ENCODE measurements at regions not wholly inside any gene's neighbourhood (a gene's known extent, or its start where the extent isn't known, plus 50 kb on each side); places are given as distances from the start of the nearest gene placed in this dataset.
"Not testable (repeated sequence)": the region's sequence is repeated elsewhere in the genome, so short reads cannot be mapped to it uniquely, and the experiment has no call there.

DNA sequence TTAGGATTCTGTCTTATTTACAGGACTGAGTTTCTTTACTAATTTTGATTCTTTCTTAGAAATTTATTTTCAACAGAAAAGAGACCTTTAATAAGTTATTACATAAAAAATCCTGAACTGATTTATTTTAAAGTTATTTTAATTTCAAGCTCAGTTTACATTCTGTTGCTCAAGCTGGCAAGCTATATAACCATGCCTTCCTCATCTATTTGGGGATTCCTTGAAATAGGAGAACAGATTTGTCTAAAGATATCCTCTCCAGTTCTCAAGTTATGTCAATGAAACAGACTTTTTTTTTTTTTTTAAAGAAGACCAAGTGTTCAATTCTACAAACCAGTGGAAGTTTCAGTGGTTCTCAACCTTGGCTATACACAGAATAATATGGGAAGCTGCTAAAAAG lies 103.3 kb upstream of the TRHDE start:
- DNase-seq, result no peak

DNA sequence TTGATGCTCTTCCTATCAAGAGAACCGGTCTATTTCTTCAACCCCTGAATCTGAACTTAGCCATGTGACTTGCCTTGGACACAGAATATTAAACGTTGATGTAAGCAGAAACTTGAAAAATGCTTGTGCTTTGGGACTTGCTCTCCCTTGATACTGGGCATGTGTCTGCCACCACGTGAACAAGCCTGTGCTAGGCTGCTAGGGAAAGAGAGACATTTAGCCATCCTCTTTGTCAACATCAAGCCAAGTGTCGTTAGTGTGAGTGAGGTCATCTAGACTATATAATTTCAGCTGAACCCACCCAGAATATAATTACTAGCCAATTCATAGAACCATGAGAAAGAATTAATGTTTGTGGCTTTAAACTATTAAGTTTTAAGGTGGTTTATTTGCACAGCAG lies 98.2 kb upstream of the TRHDE start:
- no peak for DNase-seq

DNA sequence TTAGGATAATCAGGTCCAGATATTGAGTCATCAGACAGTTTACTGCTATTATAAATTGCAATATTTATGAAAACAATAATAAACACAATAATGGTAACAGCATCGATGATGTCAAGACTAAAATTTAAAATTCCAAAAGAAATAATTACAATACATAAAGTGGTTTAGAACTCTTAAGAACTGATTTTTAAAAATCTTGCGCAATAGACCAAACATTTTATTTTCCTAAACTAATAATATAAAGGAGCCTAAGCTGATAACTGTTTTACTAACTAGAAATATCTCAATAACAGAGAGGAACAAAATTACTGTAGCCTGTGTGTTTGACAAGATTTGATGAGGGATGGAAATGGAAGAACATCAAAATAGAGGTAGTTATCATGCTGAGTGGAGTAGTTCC lies 93.9 kb upstream of the TRHDE start:
- DNase-seq, result no peak

DNA sequence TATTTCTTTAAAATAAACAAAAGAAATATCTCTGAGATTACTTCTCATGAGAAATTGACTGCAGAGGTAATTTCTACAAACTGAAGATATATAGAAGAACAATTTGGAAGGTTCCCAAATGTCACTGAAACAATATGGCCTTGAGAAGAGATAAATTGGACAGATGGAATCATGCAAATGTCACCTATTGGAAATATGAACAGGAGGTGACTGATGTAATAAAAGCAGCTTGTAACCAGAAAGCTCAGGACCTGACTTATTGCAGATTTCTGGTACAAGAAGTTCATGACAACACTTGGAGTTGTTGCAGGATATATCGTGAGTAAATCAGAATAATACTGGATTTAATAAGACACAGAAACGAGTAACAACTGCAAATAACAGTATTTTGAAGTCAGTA lies 93.3 kb upstream of the TRHDE start:
- DNase-seq, result no peak

DNA sequence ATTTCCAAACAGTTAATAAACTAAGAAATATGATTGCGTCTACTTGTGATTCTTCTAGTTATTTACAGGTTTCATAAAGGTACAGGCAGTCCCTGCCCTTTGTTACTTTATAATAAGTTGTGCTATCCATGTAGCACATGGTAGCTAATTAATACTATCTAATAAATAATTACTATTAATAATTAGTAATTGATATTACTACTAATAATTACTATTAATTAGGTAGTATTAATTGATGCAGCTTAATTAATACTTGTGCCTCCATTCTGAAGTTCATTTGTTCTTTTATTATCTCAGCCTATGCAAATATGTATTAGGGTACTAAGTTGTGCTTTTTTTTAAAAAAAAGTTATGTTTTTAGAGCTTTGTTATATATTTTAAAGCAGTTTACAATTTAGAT lies 92.3 kb upstream of the TRHDE start:
- DNase-seq, result no peak

DNA sequence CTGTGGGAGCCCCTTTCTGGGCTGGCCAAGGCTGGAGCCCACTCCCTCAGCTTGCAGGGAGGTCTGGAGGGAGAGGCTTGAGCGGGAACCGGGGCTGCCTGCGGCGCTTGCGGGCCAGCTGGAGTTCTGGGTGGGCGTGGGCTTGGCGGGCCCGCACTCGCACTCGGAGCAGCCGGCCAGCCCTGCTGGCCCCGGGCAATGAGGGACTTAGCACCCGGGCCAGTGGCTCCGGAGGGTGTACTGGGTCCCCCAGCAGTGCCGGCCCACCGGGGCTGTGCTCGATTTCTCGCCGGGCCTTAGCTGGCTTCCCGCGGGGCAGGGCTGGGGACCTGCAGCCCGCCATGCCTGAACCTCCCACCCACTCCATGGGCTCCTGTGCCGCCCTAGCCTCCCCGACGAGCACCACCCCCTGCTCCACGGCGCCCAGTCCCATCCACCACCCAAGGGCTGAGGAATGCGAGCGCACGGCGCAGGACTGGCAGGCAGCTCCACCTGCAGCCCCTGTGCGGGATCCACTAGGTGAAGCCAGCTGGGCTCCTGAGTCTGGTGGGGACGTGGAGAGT lies 87.1 kb upstream of the TRHDE start:
- DNase-seq, result not testable (repeated sequence)

DNA sequence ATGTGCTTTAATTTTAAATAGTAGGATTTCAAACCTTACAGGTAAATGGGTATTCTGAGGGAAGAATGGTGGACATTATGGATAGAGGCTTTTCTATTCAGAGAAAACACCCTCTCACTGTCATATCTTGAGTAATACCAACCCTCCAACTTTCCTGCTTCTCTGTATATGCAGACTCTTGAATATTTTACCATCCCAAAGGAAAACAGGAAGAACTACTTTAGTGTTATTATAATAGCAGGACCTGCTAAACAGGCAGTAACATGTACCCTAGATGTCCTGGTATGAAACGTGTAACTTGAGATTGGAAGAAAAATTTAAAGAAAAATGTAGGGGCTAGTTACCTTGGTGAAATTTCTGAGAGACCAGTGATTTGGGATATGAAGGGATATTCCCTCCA lies 82.9 kb upstream of the TRHDE start:
- DNase-seq, result no peak

DNA sequence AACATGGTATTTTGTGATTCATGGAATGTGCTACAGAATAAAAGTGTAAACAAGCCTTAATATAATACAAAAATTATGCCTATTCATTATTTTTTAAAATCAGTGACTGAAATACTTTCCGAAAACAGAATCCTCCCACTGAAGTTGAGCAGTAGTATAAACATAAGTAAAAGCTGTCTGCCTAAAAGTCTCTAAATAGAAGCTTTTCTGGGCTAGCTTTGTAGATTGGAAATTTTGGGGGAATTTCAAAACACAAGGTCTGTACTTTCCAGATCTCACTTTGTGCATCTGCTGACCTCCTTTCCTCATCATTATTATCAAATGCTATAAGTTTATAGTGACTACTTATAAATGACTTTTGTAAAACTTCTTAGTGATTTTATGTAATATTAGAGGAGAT lies 80.4 kb upstream of the TRHDE start:
- no peak for DNase-seq

DNA sequence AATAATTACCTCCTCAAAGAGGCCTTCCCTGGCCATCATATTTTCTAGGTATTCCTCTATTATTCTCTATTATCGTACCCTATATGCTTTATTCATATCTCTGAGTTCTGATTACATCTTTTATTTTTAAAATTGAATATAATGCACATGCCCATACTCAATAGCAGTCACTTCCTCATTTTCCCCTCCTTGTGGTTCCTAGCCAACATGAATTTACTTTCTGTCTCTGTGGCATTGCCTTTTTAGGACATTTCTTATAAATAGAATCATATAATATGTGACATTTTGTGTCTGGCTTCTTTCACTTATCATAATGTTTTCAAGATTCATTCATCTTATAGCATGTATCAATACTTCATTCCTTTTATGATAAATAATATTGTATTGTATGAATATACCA lies 74.4 kb upstream of the TRHDE start:
- DNase-seq, result no peak

DNA sequence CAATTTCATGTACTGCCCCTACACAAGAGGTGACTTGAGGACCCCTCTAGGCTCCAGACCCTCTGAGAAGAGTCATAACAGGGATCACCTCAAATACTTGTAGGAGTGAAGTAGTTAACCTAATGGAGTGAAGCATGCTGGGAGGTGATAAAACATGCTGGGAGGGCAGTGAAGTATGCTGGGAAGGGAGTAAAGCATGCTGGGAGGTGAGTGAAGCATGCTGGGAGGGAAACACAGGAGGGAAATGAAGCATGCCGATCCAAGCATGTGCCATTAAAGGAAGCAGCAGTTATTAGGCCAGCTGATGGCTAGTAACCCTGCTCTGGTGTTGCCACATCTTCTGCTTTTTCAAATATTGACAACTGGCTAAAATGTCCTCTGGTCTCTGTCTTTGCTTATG lies 70.7 kb upstream of the TRHDE start:
- no peak for DNase-seq

DNA sequence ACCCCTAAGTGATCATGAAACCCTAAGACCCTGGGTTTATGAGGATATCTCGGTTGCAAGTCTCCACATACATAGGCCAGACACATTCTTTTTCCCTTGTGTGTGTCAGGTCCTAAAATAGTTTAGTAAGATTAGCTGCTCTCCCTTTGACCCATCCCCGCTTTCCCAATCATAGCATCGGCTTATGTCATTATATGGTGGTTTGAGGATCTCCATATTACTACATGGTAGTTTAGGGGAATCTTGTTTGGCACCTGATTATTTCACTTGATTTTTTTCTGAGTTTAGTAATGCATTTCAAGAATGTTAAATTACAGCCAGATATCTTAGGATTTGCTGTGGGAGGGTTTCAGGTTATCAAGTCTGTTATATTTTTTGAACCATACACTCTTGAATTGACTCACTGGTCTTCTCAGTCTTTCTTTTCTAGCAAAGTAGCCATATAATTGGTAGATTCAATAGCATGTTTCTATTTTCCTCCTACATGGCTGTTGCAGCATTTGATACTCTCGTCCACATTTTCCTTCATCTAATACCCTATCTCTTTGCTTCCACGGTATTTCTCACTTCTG lies 68.3 kb upstream of the TRHDE start:
- no peak for DNase-seq

DNA sequence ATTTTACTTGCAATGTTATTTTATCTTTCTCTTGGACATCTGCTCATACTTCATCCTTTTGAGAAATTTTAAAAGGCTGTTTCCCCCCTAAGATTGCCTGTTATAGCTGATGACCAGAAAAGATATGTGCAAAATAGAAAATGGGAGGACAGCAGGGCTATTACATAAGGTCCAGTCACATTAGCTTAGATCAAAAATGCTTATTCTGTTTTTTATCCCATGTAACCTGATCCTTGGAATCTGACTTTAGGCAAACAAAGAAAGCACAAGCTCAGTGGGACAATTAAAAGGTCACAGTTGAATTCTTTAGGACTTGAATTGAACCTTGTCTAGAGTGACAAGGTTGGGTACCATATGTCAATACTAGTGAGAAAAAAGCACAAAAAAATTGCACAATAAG lies 65.1 kb upstream of the TRHDE start:
- DNase-seq, result no peak

DNA sequence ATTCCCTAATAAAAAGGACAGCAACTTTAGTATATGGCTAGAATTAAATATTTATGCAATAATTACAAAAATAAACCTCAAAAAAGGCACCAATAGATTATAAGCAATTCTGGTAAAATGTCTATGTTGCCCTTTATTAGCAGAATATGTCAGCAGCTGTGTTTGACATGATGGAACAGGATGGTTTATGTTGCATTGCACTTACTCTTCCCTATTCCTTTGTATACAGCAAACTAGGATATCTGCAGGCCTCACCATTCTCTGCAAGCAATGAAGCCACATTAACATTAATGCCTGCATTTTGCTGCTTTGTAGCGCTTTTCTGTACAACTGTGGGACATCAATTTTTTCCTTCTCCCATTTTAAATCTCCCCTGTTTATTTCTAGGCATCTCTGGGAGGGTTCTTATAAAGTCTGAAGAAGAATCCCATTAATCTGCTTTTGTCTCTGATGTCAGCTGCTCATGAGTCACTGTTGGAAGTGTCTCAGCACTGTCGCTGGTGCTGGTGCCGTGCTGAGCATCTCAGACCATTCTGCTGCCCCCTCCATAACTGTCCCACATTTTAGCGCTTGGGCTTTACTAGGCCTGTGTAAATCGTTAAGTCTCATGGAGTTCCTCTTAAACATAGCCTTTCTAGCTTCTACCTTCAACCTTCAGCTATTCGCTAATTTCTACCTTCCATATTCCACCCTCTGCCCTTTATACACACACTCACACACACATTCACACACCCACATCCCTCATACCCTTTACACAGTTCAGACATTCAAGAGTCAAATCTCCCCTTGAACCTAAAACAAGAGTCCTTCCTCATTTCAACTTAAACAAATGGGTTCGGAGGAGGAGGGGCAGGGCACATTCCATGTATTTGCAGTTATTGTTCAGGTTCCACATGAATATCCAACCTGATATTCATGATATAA lies 64.4 kb upstream of the TRHDE start:
- no peak for DNase-seq

DNA sequence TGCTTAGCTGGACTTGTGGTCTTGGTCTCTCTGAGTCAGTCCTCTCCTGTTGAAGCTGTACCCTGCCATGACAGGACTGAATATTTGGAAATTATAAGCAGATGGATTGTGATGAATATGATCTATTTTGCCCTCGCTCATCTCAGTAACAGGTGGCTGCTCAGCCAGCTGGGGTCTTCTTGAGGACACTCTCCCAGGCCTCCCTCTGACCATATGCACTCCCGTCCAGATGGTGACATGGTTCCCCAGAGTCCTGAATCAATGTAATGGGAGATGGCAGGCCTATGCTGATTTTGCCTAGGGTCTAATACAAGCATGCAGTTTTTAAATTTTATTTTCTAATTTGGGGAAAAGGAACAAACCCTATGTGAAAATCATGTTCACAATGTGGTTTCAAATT lies 63.1 kb upstream of the TRHDE start:
- no peak for DNase-seq

DNA sequence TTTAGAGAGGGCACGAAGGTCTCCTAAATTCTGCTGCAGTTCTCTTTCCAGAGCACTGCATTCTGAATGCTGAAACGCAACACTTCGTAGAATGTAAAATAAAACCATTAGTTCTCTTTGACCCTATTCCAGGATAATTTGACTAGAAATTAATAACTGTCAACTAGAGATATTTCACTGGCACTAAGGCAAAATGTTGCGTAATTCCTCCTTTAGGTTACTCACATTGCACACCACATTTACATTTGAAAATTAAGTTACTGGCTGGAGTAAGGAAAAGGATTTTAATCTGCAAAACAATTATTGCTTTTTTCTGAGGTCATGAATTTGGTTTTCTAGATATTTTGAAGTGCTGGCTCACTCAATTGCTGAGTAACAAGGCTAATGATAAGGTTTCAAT lies 58.0 kb upstream of the TRHDE start:
- DNase-seq, result peak; percentile 42

DNA sequence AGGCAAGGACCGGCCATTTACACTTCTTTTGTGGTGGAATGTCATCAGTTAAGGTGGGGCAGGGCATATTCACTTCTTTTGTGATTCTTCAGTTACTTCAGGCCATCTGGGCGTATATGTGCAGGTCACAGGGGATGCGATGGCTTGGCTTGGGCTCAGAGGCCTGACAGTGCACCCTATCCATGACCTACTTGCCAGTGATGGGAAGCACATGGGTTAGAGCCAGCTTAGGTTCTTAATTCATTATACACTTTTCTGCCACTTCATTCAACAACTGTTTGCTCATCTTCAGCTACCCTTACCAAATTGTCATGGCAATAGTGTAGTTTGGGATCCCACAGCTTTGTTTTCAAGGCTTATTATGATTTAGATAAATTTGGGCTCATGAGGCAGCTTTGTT lies 56.9 kb upstream of the TRHDE start:
- not testable (repeated sequence) for DNase-seq

DNA sequence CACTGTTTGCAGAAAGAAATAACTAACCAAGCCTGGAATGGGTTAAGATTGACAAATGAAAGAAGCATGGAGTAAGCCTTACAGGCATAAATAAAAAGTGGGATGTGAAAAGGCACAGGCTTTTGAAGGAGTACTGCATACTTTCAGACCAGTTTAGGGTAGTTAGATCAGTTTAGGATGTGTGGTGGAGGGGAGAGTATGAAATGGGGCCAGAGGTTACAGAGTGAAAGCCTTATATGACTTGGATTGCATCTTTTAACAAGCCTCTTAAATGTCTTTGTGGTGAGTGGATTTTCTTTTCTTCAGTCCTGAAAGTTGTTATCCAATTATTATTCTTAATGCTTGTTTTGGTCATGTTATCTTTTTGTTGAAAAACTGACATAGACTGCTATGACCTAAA lies 52.2 kb upstream of the TRHDE start:
- DNase-seq, result peak; percentile 16

Data from fibroblast of upper back skin (primary cell).